Right lobe of liver (tissue), 4 donors: ENCODE measurements at regions not wholly inside any gene's neighbourhood (a gene's known extent, or its start where the extent isn't known, plus 50 kb on each side); places are given as distances from the start of the nearest gene placed in this dataset.

ENCODE experiments used
- CTCF ChIP-seq, 4 donors: fragments of 200-600 bp in 3 of 4; fragments of 450-650 bp in 1 of 4; IDR thresholded peaks; one replicate each; pipeline versions ENCODE4 v1.5.1 to v1.8.0; 2016 to 2022; ENCODE audit warnings: antibody characterized with exemption in 4 of 4, mild to moderate bottlenecking in 2 of 4
- POLR2A ChIP-seq: fragments of 450-650 bp; IDR thresholded peaks from one replicate; pipeline ENCODE4 v1.6.1; 2017; ENCODE audit warnings: antibody characterized with exemption, mild to moderate bottlenecking
- donor health status: DM: no; HTN: no; CAD: no.
- donor health status: DM: no; HTN: no; CAD: no.
- donor health status: DM: no; HTN: yes; CAD: no.

- TF ChIP-seq CTCF (IDR thresholded peaks at IDR 0.05), result no peak
- no peak for TF ChIP-seq POLR2A
Observed at GRCh38 chr6:26280407-26280806, 84.6 kb upstream of the BTN3A2 start.
